ENCODE measurements at regions not wholly inside any gene's neighbourhood (a gene's known extent, or its start where the extent isn't known, plus 50 kb on each side); places are given as distances from the start of the nearest gene placed in this dataset.
"Not testable (repeated sequence)": the region's sequence is repeated elsewhere in the genome, so short reads cannot be mapped to it uniquely, and the experiment has no call there.

DNA sequence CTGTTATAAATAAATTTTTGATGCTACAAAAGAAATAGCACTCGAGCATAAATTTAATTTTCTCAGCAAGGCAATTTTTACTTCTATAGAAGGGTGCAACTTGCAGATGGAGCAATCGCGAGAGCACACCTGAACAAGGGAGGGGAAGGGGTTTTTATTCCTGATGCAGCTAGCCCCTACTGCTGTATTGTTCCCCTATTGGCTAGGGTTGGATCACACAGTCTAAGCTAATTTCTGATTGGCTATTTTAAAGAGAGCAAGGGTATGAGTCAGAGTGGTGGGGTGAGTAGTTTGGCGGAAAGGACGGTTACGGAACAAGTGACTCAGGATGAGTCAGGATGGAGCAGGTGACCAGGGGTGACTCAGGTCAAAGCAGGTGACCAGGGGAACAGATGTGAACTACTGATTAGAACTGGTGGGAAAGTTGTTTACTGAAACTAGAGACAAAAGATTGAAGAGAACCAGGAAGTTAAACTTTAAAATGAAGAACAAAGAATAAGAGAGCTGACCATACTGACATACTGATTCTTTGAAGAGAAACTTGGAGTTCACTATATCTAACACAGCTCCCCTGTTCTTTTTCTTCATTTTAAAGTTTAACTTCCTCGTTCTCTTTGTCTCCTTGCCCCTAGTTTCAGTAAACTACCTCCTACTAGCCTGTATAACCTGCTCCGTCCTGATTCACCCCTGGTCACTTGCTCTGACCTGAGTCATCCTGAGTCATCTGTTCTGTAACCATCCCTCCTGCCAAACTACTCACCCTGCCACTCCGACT lies 101.9 kb upstream of the SHB start:
- not testable (repeated sequence) for TF ChIP-seq POLR2A, POLR2AphosphoS5 (IDR thresholded peaks at IDR 0.05; ENCODE audit: low read depth, low read length)
